ENCODE measurements at regions not wholly inside any gene's neighbourhood (a gene's known extent, or its start where the extent isn't known, plus 50 kb on each side); places are given as distances from the start of the nearest gene placed in this dataset.
"Not testable (repeated sequence)": the region's sequence is repeated elsewhere in the genome, so short reads cannot be mapped to it uniquely, and the experiment has no call there.

GRCh38 chr3:198112031-198112430 is 152.0 kb downstream of the LMLN start:
- TF ChIP-seq, protein P1, sequence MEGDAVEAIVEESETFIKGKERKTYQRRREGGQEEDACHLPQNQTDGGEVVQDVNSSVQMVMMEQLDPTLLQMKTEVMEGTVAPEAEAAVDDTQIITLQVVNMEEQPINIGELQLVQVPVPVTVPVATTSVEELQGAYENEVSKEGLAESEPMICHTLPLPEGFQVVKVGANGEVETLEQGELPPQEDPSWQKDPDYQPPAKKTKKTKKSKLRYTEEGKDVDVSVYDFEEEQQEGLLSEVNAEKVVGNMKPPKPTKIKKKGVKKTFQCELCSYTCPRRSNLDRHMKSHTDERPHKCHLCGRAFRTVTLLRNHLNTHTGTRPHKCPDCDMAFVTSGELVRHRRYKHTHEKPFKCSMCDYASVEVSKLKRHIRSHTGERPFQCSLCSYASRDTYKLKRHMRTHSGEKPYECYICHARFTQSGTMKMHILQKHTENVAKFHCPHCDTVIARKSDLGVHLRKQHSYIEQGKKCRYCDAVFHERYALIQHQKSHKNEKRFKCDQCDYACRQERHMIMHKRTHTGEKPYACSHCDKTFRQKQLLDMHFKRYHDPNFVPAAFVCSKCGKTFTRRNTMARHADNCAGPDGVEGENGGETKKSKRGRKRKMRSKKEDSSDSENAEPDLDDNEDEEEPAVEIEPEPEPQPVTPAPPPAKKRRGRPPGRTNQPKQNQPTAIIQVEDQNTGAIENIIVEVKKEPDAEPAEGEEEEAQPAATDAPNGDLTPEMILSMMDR (conservative IDR thresholded peaks at IDR 0.05; ENCODE audit: low read depth), result no peak
- ChIA-PET POLR2A (ENCODE audit: low non-redundant PET) (no interaction called here), CTCF (interaction anchor here (0.7 to 1.2 kb wide), 2 partner anchors 32 to 356 kb away, joined by 3 to 6 read pairs; no protein-coding TSS in a partner anchor)
- no peak overlapping the region for H3K27ac ChIP-seq
- no peak for DNase-seq (ENCODE audit: low spot score)

DNA sequence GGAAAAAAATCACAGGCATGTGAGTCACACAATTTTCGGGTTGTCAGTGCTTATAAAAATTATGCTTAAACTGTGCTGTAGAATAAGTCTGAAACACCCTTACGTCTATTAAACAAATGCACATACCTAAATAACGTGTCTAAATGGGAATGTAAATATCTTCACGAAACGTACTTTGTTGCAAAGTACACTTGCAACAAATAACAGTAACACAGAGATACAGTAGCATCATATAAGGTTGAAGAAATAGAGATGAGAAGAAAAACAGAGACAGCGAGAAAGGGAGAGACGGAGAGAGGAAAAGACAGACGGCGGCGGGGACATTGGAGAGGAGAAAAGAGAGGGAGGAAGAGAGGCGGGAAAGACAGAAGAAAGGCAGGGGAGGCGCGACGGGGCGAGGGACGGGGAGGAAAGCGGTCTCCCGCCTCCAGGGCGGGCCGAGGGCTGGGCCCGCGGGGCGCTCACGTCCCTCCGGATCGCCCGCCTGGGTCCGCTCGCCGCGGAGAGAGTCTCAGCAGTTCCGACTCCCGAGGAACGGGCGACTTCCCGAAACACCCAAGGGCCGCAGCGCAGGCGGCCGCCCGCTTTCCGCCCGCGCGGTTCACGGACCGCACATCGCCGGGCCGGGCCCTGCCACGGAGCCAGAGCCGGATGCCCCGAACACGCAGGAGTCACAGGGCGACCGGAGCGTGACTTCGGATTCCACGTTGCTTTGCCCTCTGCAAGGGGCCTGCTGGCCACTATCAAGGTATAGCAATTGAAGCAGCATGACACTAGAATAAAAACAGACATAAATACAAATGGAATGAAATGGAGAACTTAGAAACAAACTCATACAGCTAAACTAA is 153.4 kb downstream of the LMLN start:
- ChIA-PET CTCF (no interaction called here), POLR2A (ENCODE audit: low non-redundant PET) (no interaction called here)
- DNase-seq (ENCODE audit: low spot score), result no peak
- TF ChIP-seq, protein P1 (conservative IDR thresholded peaks at IDR 0.05; ENCODE audit: low read depth), result no peak
- H3K27ac ChIP-seq, result no peak overlapping the region

DNA sequence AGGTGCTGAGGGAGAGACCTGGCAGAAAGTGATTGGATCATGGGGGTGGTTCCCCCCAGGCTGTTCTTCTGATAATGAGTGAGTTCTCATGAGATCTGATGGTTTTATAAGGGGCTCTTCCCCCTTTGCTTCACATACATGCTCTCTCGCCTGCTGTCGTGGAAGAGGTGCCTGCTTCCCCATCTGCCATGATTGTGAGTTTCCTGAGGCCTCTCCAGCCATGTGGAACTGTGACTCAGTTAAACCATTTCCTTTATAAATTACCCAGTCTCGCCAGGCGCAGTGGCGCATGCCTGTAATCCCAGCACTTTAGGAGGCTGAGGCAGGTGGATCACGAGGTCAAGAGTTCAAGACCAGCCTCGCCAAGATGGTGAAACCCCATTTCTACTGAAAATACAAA is 154.5 kb downstream of the LMLN start:
- POLR2A ChIA-PET (ENCODE audit: low non-redundant PET); DNase-seq (ENCODE audit: low spot score); H3K27ac ChIP-seq; CTCF ChIA-PET: not testable (repeated sequence)

DNA sequence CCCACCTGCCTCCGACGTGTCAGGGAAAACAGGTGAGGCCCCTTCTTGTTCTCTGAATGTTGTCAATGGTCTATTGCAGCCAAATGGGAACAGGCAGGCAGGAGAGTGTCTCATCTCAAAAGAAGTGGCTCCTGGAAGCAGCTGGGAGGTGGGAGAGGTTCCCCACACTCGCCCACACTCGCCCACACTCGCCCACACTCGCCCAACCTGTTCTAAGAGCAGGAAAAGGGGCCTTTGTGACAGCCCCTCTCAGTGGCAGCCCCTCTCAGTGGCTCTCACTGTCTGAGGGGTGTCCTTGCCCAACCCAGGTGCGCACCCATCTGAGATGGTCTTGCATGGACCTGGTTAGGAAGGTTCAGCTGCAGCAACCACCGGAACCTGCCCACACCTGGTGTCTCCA is 162.2 kb downstream of the LMLN start:
- POLR2A ChIA-PET (ENCODE audit: low non-redundant PET); H3K27ac ChIP-seq; CTCF ChIA-PET; DNase-seq (ENCODE audit: low spot score): not testable (repeated sequence)

- H3K27ac ChIP-seq; POLR2A ChIA-PET (ENCODE audit: low non-redundant PET); CTCF ChIA-PET; DNase-seq (ENCODE audit: low spot score): not testable (repeated sequence)
These were observed 177.2 kb downstream of the LMLN start for GRCh38 chr3:198137038-198137835.

- H3K27ac ChIP-seq; DNase-seq (ENCODE audit: low spot score); POLR2A ChIA-PET (ENCODE audit: low non-redundant PET); CTCF ChIA-PET: not testable (repeated sequence)
These were observed 178.2 kb downstream of the LMLN start for GRCh38 chr3:198138205-198138604.

DNA sequence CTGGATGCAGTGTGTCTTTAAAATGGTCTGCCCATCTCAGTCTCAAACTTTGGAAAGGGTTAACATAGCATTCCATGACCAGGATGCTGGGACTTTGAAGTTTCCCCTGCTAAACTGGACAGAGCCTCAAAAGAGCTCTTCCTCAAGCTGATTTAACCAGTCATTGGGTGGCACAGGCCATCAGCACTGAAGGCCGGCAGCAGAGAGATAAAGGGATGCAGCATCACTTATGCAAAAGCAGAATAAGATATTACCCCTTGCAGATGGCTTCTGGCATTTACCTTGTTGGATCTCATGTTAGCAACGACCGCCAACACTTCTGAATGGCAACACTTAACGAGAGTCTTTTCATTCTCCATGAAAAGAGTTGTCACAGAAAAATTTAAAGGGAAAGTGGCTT is 179.0 kb downstream of the LMLN start:
- DNase-seq (ENCODE audit: low spot score); POLR2A ChIA-PET (ENCODE audit: low non-redundant PET); CTCF ChIA-PET; H3K27ac ChIP-seq: not testable (repeated sequence)

- DNase-seq (ENCODE audit: low spot score); H3K27ac ChIP-seq; POLR2A ChIA-PET (ENCODE audit: low non-redundant PET); CTCF ChIA-PET: not testable (repeated sequence)
These were observed 179.6 kb downstream of the LMLN start for GRCh38 chr3:198139513-198140167.

- DNase-seq (ENCODE audit: low spot score); POLR2A ChIA-PET (ENCODE audit: low non-redundant PET); H3K27ac ChIP-seq: not testable (repeated sequence)
These were observed 183.5 kb downstream of the LMLN start for GRCh38 chr3:198143300-198144137.

GRCh38 chr3:198145231-198145784 is 185.3 kb downstream of the LMLN start:
- DNase-seq (ENCODE audit: low spot score); CTCF ChIA-PET; POLR2A ChIA-PET (ENCODE audit: low non-redundant PET); H3K27ac ChIP-seq: not testable (repeated sequence)

More at GRCh38 chr3:198143300-198144137, 183.5 kb downstream of the LMLN start:
- CTCF ChIA-PET, result not testable (repeated sequence)

DNA sequence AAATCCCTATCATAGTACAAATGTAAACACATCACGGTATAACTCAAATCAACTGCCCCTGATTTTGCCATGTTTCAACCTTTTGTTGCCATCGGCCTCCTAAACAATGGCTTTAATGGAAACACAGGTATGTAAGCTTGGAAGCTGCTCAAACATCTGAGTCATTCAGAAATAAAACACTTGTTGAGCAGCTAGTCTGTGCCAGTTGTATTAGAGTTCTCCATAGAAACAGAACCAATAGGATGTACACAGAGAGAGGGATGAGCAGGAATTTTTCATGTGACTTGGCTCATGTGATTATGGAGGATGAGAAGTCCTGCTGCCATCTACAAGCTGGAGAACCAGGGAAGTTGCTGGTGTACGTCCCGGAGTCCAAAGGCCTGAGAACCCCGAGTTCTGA is 186.1 kb downstream of the LMLN start:
- CTCF ChIA-PET; POLR2A ChIA-PET (ENCODE audit: low non-redundant PET); DNase-seq (ENCODE audit: low spot score); H3K27ac ChIP-seq: not testable (repeated sequence)

- CTCF ChIA-PET; POLR2A ChIA-PET (ENCODE audit: low non-redundant PET); H3K27ac ChIP-seq; DNase-seq (ENCODE audit: low spot score): not testable (repeated sequence)
These were observed 186.6 kb downstream of the LMLN start for GRCh38 chr3:198146559-198147164.

GRCh38 chr3:198147213-198147612 is 187.2 kb downstream of the LMLN start:
- DNase-seq (ENCODE audit: low spot score); POLR2A ChIA-PET (ENCODE audit: low non-redundant PET); H3K27ac ChIP-seq; CTCF ChIA-PET: not testable (repeated sequence)

Measured in RWPE1 (cell line).